ENCODE measurements at regions not wholly inside any gene's neighbourhood (a gene's known extent, or its start where the extent isn't known, plus 50 kb on each side); places are given as distances from the start of the nearest gene placed in this dataset.

DNA sequence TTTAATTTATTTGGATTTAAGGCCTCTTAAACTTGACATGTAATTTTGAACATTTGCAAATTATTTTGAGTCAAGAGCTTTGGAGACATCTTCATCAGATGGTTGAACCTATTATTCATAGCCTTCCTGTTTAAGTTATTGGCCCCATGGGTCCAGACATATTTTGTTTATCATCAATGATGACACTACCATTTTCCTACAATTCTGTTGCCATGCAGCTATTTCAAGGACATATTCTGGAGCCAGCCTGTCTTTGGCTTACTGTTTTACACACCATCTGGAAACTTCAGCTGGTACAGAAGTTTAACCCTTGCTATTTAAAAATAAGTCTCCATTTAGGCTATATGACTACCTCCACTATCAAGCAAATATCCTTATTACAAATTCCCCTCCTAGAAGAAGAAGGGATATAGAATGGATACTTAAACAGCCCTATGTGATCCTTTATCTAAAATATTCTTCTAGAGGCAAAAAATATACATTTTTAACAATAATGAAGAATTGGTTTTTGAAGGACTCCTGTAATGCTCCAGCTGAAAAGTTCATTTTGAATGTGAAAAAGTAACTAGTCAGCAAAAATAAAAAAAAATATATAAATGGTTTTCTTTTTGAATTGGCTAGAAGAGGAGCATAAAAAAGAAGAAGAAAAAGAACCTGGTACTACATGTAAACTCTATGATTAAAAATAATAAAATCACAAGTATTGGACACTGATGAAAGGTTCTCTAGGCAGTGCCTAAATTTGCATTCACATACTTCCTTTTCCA lies 544.0 kb upstream of the HS3ST5 start (continued):
- TF ChIP-seq, protein P1, sequence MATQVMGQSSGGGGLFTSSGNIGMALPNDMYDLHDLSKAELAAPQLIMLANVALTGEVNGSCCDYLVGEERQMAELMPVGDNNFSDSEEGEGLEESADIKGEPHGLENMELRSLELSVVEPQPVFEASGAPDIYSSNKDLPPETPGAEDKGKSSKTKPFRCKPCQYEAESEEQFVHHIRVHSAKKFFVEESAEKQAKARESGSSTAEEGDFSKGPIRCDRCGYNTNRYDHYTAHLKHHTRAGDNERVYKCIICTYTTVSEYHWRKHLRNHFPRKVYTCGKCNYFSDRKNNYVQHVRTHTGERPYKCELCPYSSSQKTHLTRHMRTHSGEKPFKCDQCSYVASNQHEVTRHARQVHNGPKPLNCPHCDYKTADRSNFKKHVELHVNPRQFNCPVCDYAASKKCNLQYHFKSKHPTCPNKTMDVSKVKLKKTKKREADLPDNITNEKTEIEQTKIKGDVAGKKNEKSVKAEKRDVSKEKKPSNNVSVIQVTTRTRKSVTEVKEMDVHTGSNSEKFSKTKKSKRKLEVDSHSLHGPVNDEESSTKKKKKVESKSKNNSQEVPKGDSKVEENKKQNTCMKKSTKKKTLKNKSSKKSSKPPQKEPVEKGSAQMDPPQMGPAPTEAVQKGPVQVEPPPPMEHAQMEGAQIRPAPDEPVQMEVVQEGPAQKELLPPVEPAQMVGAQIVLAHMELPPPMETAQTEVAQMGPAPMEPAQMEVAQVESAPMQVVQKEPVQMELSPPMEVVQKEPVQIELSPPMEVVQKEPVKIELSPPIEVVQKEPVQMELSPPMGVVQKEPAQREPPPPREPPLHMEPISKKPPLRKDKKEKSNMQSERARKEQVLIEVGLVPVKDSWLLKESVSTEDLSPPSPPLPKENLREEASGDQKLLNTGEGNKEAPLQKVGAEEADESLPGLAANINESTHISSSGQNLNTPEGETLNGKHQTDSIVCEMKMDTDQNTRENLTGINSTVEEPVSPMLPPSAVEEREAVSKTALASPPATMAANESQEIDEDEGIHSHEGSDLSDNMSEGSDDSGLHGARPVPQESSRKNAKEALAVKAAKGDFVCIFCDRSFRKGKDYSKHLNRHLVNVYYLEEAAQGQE (IDR thresholded peaks at IDR 0.05; ENCODE audit: low read depth), result no peak
- TF ChIP-seq FOSL1 (IDR thresholded peaks at IDR 0.05; ENCODE audit: low read depth) (no peak), CEBPB (IDR thresholded peaks at IDR 0.05; ENCODE audit: low read depth) (no peak)
- TF ChIP-seq, protein P2, sequence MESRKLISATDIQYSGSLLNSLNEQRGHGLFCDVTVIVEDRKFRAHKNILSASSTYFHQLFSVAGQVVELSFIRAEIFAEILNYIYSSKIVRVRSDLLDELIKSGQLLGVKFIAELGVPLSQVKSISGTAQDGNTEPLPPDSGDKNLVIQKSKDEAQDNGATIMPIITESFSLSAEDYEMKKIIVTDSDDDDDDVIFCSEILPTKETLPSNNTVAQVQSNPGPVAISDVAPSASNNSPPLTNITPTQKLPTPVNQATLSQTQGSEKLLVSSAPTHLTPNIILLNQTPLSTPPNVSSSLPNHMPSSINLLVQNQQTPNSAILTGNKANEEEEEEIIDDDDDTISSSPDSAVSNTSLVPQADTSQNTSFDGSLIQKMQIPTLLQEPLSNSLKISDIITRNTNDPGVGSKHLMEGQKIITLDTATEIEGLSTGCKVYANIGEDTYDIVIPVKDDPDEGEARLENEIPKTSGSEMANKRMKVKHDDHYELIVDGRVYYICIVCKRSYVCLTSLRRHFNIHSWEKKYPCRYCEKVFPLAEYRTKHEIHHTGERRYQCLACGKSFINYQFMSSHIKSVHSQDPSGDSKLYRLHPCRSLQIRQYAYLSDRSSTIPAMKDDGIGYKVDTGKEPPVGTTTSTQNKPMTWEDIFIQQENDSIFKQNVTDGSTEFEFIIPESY (IDR thresholded peaks at IDR 0.05; ENCODE audit: extremely low read depth, insufficient replicate concordance, low read length), result no peak

DNA sequence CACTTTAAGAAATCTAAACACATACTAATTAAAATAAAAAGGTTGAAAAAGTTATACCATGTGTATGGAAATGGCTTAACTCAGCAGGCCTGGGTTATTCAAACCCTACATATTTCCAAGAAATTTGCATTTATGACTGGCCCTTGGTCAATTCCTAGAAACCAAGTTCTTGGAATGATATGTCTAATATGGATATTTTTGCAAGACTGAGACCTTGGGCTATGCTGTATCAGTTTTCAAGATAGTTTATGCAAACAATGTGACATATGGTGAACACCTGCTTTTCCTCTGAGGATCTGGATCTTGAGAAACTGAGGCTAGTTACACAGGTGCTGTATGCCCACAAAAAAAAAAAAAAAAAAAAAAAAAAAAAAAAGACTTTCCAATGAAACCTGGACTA lies 536.9 kb upstream of the HS3ST5 start:
- ChIA-PET CTCF (no interaction called here), POLR2A (no interaction called here), RAD21 (ENCODE audit: low non-redundant PET in 1 of 2, low total read pairs in 2 of 2, uncharacterized antibody in 2 of 2, unreplicated experiment in 2 of 2) (no interaction called here)
- Histone ChIP-seq H3K36me3 (ENCODE audit: control insufficient read depth in 1 of 2, insufficient read depth in 2 of 2, low read length in 2 of 2) (no peaks in the 10 kb centered on the region), H3K4me1 (ENCODE audit: control insufficient read depth in 1 of 2, insufficient read depth in 2 of 2, low read length in 2 of 2) (no peaks in the 10 kb centered on the region), H3K9ac (ENCODE audit: low read length) (no peak overlapping the region), H3K79me2 (ENCODE audit: insufficient read depth, low read length) (no peaks in the 10 kb centered on the region), H3K9me3 (ENCODE audit: control insufficient read depth in 1 of 2, insufficient read depth in 1 of 2, low read depth in 1 of 2, low read length in 2 of 2) (no peaks in the 10 kb centered on the region), H4K20me1 (ENCODE audit: insufficient read depth) (no peaks in the 10 kb centered on the region), H3K9me2 (ENCODE audit: insufficient read depth) (no peaks in the 10 kb centered on the region), H3K4me2 (ENCODE audit: low read length) (no peak overlapping the region), H3K27ac (ENCODE audit: low read depth, low read length) (no peak overlapping the region), H2AFZ (ENCODE audit: low read depth, low read length, poor library complexity, severe bottlenecking) (no peak overlapping the region), H3K27me3 (ENCODE audit: insufficient read depth, low read length) (no peaks in the 10 kb centered on the region), H3K4me3 (replicated peaks in 1 of 2; ENCODE audit: low read depth in 1 of 2, low read length in 2 of 2) (no peak overlapping the region)
- no TSS peak for BruUV-seq (replicated peaks)
- DNase-seq (ENCODE audit: low read depth, low spot score) (no peak), ATAC-seq (no peak)
- intact Hi-C loops (cut with micrococcal nuclease), result no loop called here
- TF ChIP-seq CBX3 (IDR thresholded peaks at IDR 0.05; ENCODE audit: low read depth) (no peak), EZH2phosphoT487 (IDR thresholded peaks at IDR 0.05; ENCODE audit: borderline replicate concordance) (no peak), SP1 (IDR thresholded peaks at IDR 0.05; ENCODE audit: low read depth) (no peak), YY1 (IDR thresholded peaks at IDR 0.05; ENCODE audit: extremely low read depth, insufficient replicate concordance, low read depth, low read length) (no peak), EGR1 (IDR thresholded peaks at IDR 0.05; ENCODE audit: low read depth) (no peak), ZNF274 (IDR thresholded peaks at IDR 0.05; ENCODE audit: low read depth, low read length) (no peak), FOSL1 (IDR thresholded peaks at IDR 0.05; ENCODE audit: low read depth) (no peak), ZFX (IDR thresholded peaks at IDR 0.05) (no peak), POLR2AphosphoS5 (IDR thresholded peaks at IDR 0.05; ENCODE audit: low read depth, low read length) (no peak), ELF1 (IDR thresholded peaks at IDR 0.05; ENCODE audit: borderline replicate concordance, low read depth) (no peak)
- TF ChIP-seq, protein P1 (IDR thresholded peaks at IDR 0.05; ENCODE audit: low read depth), result no peak
- TF ChIP-seq, protein P3, sequence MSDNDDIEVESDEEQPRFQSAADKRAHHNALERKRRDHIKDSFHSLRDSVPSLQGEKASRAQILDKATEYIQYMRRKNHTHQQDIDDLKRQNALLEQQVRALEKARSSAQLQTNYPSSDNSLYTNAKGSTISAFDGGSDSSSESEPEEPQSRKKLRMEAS (IDR thresholded peaks at IDR 0.05), result no peak
- TF ChIP-seq, protein P4, sequence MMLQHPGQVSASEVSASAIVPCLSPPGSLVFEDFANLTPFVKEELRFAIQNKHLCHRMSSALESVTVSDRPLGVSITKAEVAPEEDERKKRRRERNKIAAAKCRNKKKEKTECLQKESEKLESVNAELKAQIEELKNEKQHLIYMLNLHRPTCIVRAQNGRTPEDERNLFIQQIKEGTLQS (IDR thresholded peaks at IDR 0.05), result no peak
